ENCODE measurements at regions not wholly inside any gene's neighbourhood (a gene's known extent, or its start where the extent isn't known, plus 50 kb on each side); places are given as distances from the start of the nearest gene placed in this dataset.

DNA sequence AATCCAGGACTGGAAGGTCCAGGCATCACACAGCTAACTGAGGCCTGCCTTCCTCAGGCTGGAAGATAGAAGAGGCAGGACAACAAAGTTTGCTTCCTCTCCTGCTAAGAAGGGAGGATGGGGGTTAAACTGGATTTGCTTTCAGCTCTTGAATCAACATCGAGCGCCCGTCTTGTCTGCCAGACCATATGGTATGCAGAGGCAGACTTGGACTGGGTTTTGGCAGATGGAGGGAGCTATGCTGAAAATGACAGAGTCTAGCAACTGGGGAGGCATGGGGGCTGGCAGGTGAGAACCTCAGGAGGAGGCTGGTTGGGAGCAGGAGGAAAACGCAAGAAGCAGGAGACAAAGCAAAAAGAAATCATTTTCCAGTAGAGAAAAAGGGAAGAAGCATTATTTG, 289.5 kb upstream of the IL12B start:
- TF ChIP-seq RAD21 (CRISPR knock-in tag; conservative IDR thresholded peaks at IDR 0.05 in 1 of 2, IDR thresholded peaks at IDR 0.05 in 1 of 2) (no peak), FOXO4 (CRISPR knock-in tag; IDR thresholded peaks at IDR 0.05) (no peak)
